Stimulated activated naive CD8-positive, alpha-beta T cell treated with anti-CD3 and anti-CD28 coated beads, Interleukin-15, Interleukin-2, amounts not matched to agents 100 ng/mL and 50 ng/mL, for 24 hours (primary cell): ENCODE measurements at regions not wholly inside any gene's neighbourhood (a gene's known extent, or its start where the extent isn't known, plus 50 kb on each side); places are given as distances from the start of the nearest gene placed in this dataset.

Experiments used
- H3K27ac Mint-ChIP-seq: one replicate; pipeline ENCODE4 v1.8.0; 2021; ENCODE audit warnings: mild to moderate bottlenecking, mixed read lengths
- H3K27me3 Mint-ChIP-seq: one replicate; pipeline ENCODE4 v1.8.0; 2021; ENCODE audit warnings: mixed read lengths
- H3K36me3 Mint-ChIP-seq: one replicate; pipeline ENCODE4 v1.8.0; 2021; ENCODE audit warnings: low read depth, mixed read lengths
- H3K4me1 Mint-ChIP-seq: one replicate; pipeline ENCODE4 v1.8.0; 2021; ENCODE audit warnings: low read depth, mixed read lengths
- H3K4me3 Mint-ChIP-seq: one replicate; pipeline ENCODE4 v1.8.0; 2021; ENCODE audit warnings: mild to moderate bottlenecking, mixed read lengths
- H3K9me3 Mint-ChIP-seq: one replicate; pipeline ENCODE4 v1.8.0; 2021; ENCODE audit warnings: mixed read lengths

DNA sequence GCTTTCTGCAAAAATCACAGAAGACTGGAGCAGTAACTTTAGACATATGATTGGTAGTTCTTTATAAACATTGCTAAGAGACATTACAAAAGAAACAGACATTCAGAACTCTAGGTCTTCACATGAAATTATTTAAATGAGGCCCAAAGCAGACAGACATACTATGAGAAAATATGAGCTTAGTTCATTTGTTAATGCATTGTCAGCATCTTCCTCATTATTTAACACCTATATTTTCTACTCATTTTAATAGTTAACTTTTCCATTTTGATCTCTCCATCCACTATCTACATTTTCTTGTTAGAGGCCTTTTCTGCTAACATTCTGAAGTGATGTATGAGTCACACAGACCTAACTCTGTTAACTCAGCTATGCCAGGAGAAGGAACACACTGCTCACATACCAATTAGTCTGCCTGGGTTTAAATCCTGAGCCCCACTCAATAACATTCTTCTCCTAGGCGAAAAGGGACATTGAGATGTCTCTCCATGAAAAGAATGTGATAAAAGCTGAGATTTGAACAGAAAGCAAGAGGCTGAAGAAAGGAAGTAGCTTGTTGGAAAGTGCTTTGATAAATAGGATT lies 400.3 kb upstream of the PKDCC start:
- no peaks in the 10 kb centered on the region for H3K36me3 Mint-ChIP-seq
- H3K27me3 Mint-ChIP-seq, result no peaks in the 10 kb centered on the region
- H3K4me3 Mint-ChIP-seq, result no peak overlapping the region
- no peaks in the 10 kb centered on the region for H3K9me3 Mint-ChIP-seq
- H3K4me1 Mint-ChIP-seq, result no peaks in the 10 kb centered on the region
- H3K27ac Mint-ChIP-seq, result no peak overlapping the region

DNA sequence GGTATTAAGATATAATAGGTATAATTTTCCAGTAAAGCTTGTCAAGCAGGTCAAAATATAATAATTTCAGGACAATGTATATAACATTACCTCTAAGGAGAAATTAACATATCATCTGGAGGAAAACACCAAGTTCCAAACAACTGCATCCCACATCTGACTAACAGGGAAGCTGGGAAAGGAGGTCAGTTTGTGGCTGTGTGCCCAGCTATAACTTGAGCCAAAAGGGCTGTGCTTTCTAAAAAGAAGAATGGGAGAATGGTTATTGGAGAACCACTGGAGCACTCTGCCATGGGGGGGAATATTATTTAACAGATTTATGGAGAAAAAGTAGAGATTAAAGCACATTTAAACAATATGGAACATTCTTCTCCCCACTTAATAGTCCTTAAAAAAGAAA lies 390.6 kb upstream of the PKDCC start:
- peaks cover 5% of the 10 kb centered on the region for H3K27me3 Mint-ChIP-seq
- no peaks in the 10 kb centered on the region for H3K4me1 Mint-ChIP-seq
- H3K9me3 Mint-ChIP-seq, result peaks cover 4% of the 10 kb centered on the region
- H3K36me3 Mint-ChIP-seq, result no peaks in the 10 kb centered on the region
- H3K4me3 Mint-ChIP-seq, result no peak overlapping the region
- no peak overlapping the region for H3K27ac Mint-ChIP-seq

- no peak overlapping the region for H3K4me3 Mint-ChIP-seq
Measured at GRCh38 chr2:41659758-41660157, 388.1 kb upstream of the PKDCC start.

DNA sequence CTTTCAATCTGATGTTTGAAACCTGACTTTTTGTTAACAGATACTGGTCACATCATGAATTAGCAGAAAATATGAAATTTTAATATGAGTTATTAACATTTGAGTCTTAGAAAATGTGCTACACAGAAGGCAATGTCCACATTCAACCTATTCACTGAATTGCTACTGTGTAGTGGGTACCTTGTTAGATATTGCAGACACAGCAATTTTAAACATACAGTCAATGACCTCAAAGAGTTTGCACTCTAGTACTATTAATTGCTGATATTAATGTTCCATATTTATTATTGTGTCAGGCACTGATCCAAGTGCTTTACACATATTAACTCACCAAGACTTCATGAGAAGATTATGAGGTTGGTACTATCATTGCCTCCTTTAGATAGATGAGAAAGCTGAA lies 385.4 kb upstream of the PKDCC start:
- no peaks in the 10 kb centered on the region for H3K4me1 Mint-ChIP-seq
- H3K27me3 Mint-ChIP-seq, result peaks cover 5% of the 10 kb centered on the region
- H3K27ac Mint-ChIP-seq, result no peak overlapping the region

More at GRCh38 chr2:41659758-41660157, 388.1 kb upstream of the PKDCC start:
- Mint-ChIP-seq H3K27ac (no peak overlapping the region), H3K4me1 (no peaks in the 10 kb centered on the region), H3K27me3 (peaks cover 5% of the 10 kb centered on the region), H3K9me3 (peaks cover 4% of the 10 kb centered on the region), H3K36me3 (no peaks in the 10 kb centered on the region)

DNA sequence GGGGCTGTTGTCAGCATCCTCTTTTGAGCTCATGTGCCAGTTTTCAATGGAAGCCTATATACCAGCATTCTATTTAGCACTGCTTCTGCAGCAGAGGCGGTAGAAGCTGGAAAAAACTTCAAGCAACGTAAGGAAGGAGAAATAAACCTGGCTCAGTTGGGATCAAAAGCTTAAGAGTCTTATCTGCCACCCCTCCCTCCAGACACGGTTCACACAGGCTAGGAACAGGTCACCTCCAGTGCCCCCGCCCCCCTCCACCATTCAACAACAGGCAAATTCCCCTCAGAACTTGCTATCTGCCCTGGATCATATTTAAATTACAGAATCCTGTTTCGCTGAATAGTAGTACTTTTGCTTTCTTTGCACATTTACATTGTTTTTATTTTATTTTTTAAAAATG lies 384.8 kb upstream of the PKDCC start:
- H3K36me3 Mint-ChIP-seq, result no peaks in the 10 kb centered on the region
- H3K27ac Mint-ChIP-seq, result no peak overlapping the region
- no peaks in the 10 kb centered on the region for H3K4me1 Mint-ChIP-seq
- peaks cover 4% of the 10 kb centered on the region for H3K9me3 Mint-ChIP-seq
- H3K27me3 Mint-ChIP-seq, result peaks cover 5% of the 10 kb centered on the region
- no peak overlapping the region for H3K4me3 Mint-ChIP-seq

More for the DNA sequence above, 385.4 kb upstream of the PKDCC start:
- H3K4me3 Mint-ChIP-seq, result no peak overlapping the region
- no peaks in the 10 kb centered on the region for H3K36me3 Mint-ChIP-seq
- peaks cover 4% of the 10 kb centered on the region for H3K9me3 Mint-ChIP-seq

DNA sequence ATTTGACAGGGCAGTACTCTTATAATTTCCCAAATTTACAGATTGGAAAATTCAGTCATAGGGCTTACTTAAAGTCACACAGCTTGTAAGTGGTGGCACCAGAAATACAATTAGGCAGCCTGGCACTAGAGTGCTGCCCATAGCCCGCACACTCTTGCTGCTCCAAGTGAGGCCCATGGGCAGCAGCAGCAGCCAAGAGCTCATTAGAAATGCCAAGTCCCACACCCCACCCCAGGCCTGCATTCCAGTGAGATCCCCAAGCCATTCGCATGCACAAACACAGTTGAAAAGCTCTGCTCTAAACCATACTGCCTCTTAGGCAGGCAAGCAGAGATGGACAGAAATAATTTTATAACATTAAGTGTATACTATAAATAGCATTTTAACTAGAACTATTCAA lies 379.3 kb upstream of the PKDCC start:
- H3K4me3 Mint-ChIP-seq, result no peak overlapping the region
- H3K27me3 Mint-ChIP-seq, result no peaks in the 10 kb centered on the region
- H3K36me3 Mint-ChIP-seq, result no peaks in the 10 kb centered on the region
- H3K9me3 Mint-ChIP-seq, result no peaks in the 10 kb centered on the region
- no peaks in the 10 kb centered on the region for H3K4me1 Mint-ChIP-seq
- no peak overlapping the region for H3K27ac Mint-ChIP-seq

DNA sequence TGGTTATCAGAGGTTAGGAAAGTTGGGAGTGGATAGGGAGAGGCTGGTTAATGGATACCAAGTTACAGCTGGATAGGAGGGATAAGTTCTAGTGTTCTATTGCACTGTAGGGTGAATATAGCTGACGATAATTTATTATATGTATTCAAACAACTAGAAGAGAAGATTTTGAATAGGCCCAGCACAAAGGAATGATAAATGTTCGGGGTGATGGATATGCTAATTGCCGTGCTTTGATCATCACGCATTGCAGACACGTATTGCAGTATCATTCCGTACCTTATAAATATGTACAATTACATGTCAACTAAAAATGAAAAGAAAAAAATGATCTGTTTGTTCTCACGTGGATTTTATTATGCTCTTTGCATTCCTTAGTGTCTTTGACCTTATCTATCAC lies 369.2 kb upstream of the PKDCC start:
- no peak overlapping the region for H3K4me3 Mint-ChIP-seq
- no peaks in the 10 kb centered on the region for H3K36me3 Mint-ChIP-seq
- H3K27ac Mint-ChIP-seq, result no peak overlapping the region
- H3K27me3 Mint-ChIP-seq, result peaks cover 10% of the 10 kb centered on the region
- H3K4me1 Mint-ChIP-seq, result no peaks in the 10 kb centered on the region
- no peaks in the 10 kb centered on the region for H3K9me3 Mint-ChIP-seq

GRCh38 chr2:41686156-41686555 lies 361.7 kb upstream of the PKDCC start:
- H3K4me1 Mint-ChIP-seq, result no peaks in the 10 kb centered on the region
- H3K27ac Mint-ChIP-seq, result no peak overlapping the region
- H3K9me3 Mint-ChIP-seq, result no peaks in the 10 kb centered on the region
- no peaks in the 10 kb centered on the region for H3K36me3 Mint-ChIP-seq
- H3K27me3 Mint-ChIP-seq, result peaks cover 9% of the 10 kb centered on the region
- no peak overlapping the region for H3K4me3 Mint-ChIP-seq

DNA sequence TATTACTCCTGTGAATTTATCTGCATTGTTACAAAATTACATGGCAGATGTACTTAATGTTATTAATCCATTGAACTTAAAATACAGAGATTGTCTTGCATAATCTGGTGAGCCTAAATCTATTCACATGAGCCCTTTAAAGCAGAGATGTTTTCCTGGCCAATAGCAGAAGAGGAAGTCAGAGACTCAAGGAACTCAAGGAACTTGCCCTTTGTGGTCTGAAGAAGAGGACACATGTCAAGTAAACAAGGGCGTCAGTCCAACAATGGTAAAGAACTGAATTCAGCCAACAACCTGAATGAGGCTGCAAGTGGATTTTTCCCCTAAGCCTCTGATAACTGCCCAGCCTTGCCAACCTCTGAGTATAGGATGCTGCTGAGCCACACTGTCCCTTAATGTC lies 356.3 kb upstream of the PKDCC start:
- no peaks in the 10 kb centered on the region for H3K9me3 Mint-ChIP-seq
- no peaks in the 10 kb centered on the region for H3K36me3 Mint-ChIP-seq
- H3K27ac Mint-ChIP-seq, result no peak overlapping the region
- H3K27me3 Mint-ChIP-seq, result peaks cover 3% of the 10 kb centered on the region
- no peak overlapping the region for H3K4me3 Mint-ChIP-seq
- H3K4me1 Mint-ChIP-seq, result no peaks in the 10 kb centered on the region

GRCh38 chr2:41694536-41695049 lies 353.2 kb upstream of the PKDCC start:
- Mint-ChIP-seq H3K36me3 (no peaks in the 10 kb centered on the region), H3K9me3 (no peaks in the 10 kb centered on the region), H3K4me1 (no peaks in the 10 kb centered on the region), H3K27ac (no peak overlapping the region), H3K27me3 (peaks cover 8% of the 10 kb centered on the region), H3K4me3 (no peak overlapping the region)

DNA sequence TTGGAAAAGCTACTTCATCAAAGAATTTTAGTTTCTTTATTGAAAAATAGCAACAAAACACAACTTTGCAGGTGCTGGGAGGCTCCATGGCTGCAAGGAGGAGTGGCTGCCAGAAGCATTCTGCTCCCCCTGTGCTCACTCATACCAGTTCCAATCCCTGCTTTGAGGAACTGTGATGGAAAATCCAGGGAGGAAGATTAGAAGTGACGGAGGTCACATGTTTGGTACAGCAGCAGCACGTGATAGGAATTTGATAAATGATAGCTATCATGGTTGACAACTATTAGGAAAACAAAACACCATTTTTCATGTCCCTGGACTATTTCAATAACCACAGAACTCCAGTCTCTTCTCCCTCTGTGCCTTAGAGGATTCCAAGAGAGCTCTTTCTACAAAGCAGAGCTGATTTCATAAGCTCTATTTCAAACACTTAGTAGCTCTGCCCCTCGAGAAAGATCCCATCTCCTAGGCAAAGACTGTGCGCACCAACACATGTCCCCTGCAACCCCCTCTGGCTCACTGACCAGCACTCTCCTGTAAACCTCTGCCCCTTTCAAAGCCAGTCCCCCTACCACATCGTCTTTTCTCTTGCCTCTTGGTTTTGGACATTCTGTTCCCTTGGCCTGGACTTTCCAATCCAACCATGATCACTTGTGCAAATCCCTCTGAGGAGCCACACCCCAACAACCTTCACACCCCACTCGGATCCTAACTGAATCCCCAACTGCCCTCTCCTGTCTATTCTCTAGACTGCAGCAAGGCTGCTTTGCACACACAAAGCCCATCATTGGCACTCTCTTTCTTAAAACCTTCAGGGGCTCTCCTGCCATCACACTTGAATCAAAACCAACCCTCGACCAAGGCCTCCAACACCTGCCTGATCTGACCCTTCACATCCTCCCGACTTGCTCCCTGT lies 352.4 kb upstream of the PKDCC start:
- H3K4me1 Mint-ChIP-seq, result no peaks in the 10 kb centered on the region
- H3K27ac Mint-ChIP-seq, result no peak overlapping the region
- H3K9me3 Mint-ChIP-seq, result no peaks in the 10 kb centered on the region
- H3K36me3 Mint-ChIP-seq, result no peaks in the 10 kb centered on the region
- peaks cover 14% of the 10 kb centered on the region for H3K27me3 Mint-ChIP-seq
- H3K4me3 Mint-ChIP-seq, result no peak overlapping the region

DNA sequence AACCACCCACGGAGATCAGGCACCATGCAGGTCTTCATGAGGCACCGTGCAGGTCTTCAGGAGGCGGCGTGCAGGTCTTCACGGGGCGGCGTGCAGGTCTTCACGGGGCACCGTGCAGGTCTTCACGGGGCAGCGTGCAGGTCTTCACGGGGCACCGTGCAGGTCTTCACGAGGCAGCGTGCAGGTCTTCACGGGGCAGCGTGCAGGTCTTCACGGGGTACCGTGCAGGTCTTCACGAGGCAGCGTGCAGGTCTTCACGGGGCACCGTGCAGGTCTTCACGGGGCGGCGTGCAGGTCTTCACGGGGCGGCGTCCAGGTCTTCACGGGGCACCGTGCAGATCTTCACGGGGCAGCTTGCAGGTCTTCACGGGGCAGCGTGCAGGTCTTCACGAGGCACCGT lies 350.4 kb upstream of the PKDCC start:
- Mint-ChIP-seq H3K4me1 (no peaks in the 10 kb centered on the region), H3K4me3 (no peak overlapping the region), H3K36me3 (no peaks in the 10 kb centered on the region), H3K27me3 (peaks cover 14% of the 10 kb centered on the region), H3K27ac (no peak overlapping the region), H3K9me3 (no peaks in the 10 kb centered on the region)

DNA sequence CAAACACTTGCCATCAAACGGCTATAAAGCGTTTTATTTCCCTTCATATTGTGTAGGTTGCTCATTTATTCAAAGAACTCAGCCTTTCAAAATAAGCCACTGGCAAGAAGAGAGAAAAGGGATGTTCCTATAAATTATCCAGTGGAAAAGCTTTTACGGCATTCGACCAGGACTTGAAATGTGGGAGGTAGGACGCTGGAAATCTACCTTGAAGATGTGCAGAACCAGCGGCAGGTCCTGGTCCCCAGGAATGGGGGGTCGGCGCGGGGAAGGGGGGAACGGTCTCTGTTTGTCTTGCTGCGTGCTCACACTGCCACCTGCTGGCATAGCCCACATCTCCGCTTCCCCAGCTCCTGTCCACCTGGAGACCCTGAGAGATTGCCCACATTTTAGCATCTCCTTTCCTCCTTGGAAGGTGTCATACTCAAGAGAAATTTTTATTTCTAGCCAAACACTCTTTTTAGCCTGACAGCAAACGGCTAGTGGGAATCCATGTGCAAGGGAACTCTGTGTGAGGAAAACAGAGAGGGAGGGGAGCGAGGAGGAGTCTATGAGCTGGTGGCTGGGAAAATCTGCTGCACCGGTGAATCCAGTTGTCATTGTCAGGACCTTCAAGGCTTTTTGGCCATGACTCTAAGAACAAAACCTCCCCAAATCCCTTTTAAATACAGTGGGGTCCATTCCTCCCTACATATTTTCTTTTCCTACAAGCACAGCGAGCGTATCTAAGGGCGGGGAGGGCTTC lies 349.0 kb upstream of the PKDCC start:
- Mint-ChIP-seq H3K27ac (no peak overlapping the region), H3K36me3 (no peaks in the 10 kb centered on the region), H3K4me1 (no peaks in the 10 kb centered on the region), H3K27me3 (peaks cover 14% of the 10 kb centered on the region), H3K9me3 (no peaks in the 10 kb centered on the region), H3K4me3 (no peak overlapping the region)

- H3K4me3 Mint-ChIP-seq, result no peak overlapping the region
- H3K9me3 Mint-ChIP-seq, result no peaks in the 10 kb centered on the region
- H3K4me1 Mint-ChIP-seq, result no peaks in the 10 kb centered on the region
- H3K36me3 Mint-ChIP-seq, result no peaks in the 10 kb centered on the region
- no peak overlapping the region for H3K27ac Mint-ChIP-seq
- H3K27me3 Mint-ChIP-seq, result peaks cover 14% of the 10 kb centered on the region
Measured at GRCh38 chr2:41701231-41701630, 346.6 kb upstream of the PKDCC start.

- Mint-ChIP-seq H3K9me3 (no peaks in the 10 kb centered on the region), H3K27me3 (peaks cover 14% of the 10 kb centered on the region), H3K36me3 (no peaks in the 10 kb centered on the region), H3K27ac (no peak overlapping the region), H3K4me1 (no peaks in the 10 kb centered on the region), H3K4me3 (no peak overlapping the region)
Measured at GRCh38 chr2:41703123-41703522, 344.7 kb upstream of the PKDCC start.
